Tibial artery (tissue), 4 donors: ENCODE measurements at regions not wholly inside any gene's neighbourhood (a gene's known extent, or its start where the extent isn't known, plus 50 kb on each side); places are given as distances from the start of the nearest gene placed in this dataset.

Experiments used
- DNase-seq, 2 donors: peaks; one replicate each; pipeline ENCODE4 v3.0.0-alpha.2; 2019
- H3K27ac ChIP-seq, 2 donors: fragments of 200-600 bp; sonication (generic) in 1 of 2; 1 replicate in 1 of 2; 2 replicates in 1 of 2; pipeline ENCODE4 v1.5.1; 2018 to 2019; ENCODE audit warnings: mild to moderate bottlenecking in 1 of 2
- H3K27me3 ChIP-seq, 2 donors: fragments of 200-600 bp; sonication (generic) in 1 of 2; one replicate each; pipeline versions ENCODE4 v1.5.1 to v1.6.0; 2016 to 2019
- H3K36me3 ChIP-seq, 3 donors: fragments of 200-600 bp; sonication (generic) in 2 of 3; one replicate each; pipeline ENCODE4 v1.5.1; 2016 to 2019; ENCODE audit warnings: mild to moderate bottlenecking in 2 of 3
- H3K4me1 ChIP-seq, 4 donors: fragments of 200-600 bp; sonication (generic) in 2 of 4; 1 replicate in 3 of 4; 2 replicates in 1 of 4; pipeline ENCODE4 v1.5.1; 2016 to 2019
- H3K4me3 ChIP-seq, 2 donors: fragments of 200-600 bp; sonication (generic) in 1 of 2; 1 replicate in 1 of 2; 2 replicates in 1 of 2; pipeline ENCODE4 v1.5.1; 2018 to 2019; ENCODE audit warnings: mild to moderate bottlenecking in 2 of 2
- H3K9me3 ChIP-seq, 3 donors: fragments of 200-600 bp; sonication (generic) in 1 of 3; one replicate each; pipeline ENCODE4 v1.5.1; 2016 to 2019
- CTCF ChIP-seq, 2 experiments: fragments of 200-600 bp in 1 of 2; fragments of 450-650 bp in 1 of 2; IDR thresholded peaks; one replicate each; pipeline ENCODE4 v1.5.1; 2017 to 2019; ENCODE audit warnings: antibody characterized with exemption in 2 of 2, mild to moderate bottlenecking in 1 of 2, moderate library complexity in 1 of 2
- intact Hi-C: fragments of 100-400 bp; cut with DNase I; formaldehyde crosslinking; loops from one replicate; pipeline ENCODE4 v1.15.0; 2023; ENCODE audit warnings: low total_unique reads

DNA sequence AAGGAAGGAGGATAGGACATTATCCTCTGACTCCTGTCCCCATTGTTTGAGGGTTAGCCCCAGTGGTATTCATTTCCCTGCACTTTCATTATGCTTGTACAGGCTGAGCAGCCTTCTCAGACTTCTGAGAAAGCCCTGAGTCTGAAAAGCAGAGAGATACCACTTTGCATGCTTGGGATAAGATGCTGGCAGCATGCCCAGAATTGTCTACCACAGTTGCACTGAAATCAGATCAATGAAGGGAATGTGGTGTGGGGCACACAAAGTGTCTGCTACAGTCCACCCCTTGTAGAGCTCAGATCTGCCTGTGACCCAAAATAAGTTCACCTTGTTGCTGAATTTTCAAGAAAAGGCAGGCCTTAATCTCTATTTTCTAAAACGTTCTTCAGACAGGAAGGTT lies 160.6 kb downstream of the CCT6B start:
- H3K27ac ChIP-seq = no peak overlapping the region
- no peaks in the 10 kb centered on the region for H3K4me1 ChIP-seq
- no peaks in the 10 kb centered on the region for H3K36me3 ChIP-seq
- no peak for TF ChIP-seq CTCF (IDR thresholded peaks at IDR 0.05)
- intact Hi-C loops = no loop called here
- peaks cover 0 to 2% of the 10 kb centered on the region in 2 donors for H3K27me3 ChIP-seq
- H3K9me3 ChIP-seq = no peaks in the 10 kb centered on the region
- H3K4me3 ChIP-seq = no peak overlapping the region
- no peak for DNase-seq

GRCh38 chr17:34799751-34800150 lies 161.5 kb downstream of the CCT6B start:
- peaks cover 0 to 2% of the 10 kb centered on the region in 2 donors for H3K27me3 ChIP-seq
- H3K4me1 ChIP-seq = no peaks in the 10 kb centered on the region
- no peak overlapping the region for H3K27ac ChIP-seq
- intact Hi-C loops = no loop called here
- no peaks in the 10 kb centered on the region for H3K36me3 ChIP-seq
- no peak overlapping the region for H3K4me3 ChIP-seq
- no peaks in the 10 kb centered on the region for H3K9me3 ChIP-seq
- no peak for DNase-seq
- no peak for TF ChIP-seq CTCF (IDR thresholded peaks at IDR 0.05)

DNA sequence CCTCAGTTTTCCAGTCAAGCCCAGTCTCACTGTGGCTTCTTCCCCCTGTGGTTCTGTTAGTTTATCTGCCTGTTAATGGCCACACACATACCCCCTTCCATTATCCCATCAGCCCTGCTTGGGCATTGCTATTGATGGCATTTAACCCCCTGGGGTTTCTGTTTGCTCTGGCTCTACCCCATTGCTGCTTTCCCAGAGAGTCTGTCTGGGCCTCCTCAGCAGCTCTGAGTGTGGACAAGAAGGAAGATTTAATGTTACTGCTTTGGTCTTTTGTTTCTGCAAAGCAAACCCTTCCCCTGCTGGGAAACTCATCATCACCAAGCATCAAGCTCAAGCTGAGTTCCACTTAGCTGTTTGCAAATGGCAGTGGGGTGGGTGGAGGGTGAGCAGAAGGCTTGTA lies 162.7 kb downstream of the CCT6B start:
- H3K9me3 ChIP-seq = no peaks in the 10 kb centered on the region
- DNase-seq = no peak
- H3K4me3 ChIP-seq = no peak overlapping the region
- H3K27ac ChIP-seq = no peak overlapping the region
- H3K36me3 ChIP-seq = no peaks in the 10 kb centered on the region
- peaks cover 0 to 2% of the 10 kb centered on the region in 2 donors for H3K27me3 ChIP-seq
- TF ChIP-seq CTCF (IDR thresholded peaks at IDR 0.05) = no peak
- no peaks in the 10 kb centered on the region for H3K4me1 ChIP-seq
- intact Hi-C loops = no loop called here

DNA sequence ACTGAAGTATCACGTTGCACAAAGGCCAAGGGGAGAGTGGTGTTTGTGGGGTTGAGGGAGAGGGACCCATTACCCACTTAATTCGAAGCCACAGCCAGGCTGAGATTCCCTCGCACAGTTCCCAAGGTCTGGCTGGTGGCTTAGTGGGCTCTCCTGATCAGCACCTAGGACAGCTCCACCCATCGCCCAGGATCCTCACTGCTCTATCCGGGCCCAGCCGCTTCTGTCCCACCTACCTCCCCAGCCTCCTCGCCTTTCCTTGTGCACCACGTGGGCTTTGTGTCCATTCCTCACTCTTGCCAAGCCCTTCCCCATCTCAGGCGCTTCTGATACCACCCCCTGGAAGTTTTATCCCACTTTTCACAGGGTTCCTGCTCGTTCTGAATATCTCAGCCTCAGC lies 163.5 kb downstream of the CCT6B start:
- no peak overlapping the region for H3K4me3 ChIP-seq
- peaks cover 0 to 2% of the 10 kb centered on the region in 2 donors for H3K27me3 ChIP-seq
- no peaks in the 10 kb centered on the region for H3K9me3 ChIP-seq
- no peak for TF ChIP-seq CTCF (IDR thresholded peaks at IDR 0.05)
- intact Hi-C loops = no loop called here
- no peak overlapping the region for H3K27ac ChIP-seq
- no peaks in the 10 kb centered on the region for H3K36me3 ChIP-seq
- no peak for DNase-seq
- no peaks in the 10 kb centered on the region for H3K4me1 ChIP-seq

DNA sequence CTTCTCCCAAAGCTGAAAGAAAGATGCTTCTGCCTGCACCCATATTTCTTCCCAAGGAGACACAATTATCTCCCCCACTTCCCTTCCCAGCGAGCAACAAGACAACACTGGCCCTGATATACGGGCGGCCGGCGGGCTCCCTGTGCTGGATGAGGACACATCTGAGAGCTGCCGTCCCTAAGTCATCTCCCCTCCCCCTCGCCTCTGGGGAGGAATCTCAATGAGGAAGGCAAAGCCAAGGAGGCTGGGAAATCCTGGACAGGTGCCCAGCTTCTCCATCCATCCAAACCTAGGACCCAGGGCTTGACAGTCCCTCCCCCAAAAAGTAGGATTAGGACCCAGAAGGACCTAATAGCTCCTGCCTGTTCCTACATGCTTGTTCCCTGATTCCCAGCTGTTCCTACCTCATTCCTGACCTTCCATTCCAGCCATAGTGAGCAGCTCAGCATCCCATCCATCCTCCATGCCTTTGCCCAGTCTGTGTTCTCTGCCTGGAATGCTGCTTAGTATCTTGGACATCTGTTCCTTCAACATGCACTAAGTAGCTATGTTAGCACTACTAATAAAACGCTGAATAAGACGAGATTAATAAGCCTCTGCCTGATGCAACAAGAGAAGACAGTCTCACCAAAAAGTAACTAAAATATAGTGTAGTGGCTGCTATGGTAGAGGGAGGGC lies 167.9 kb downstream of the CCT6B start:
- H3K4me3 ChIP-seq = no peak overlapping the region
- H3K36me3 ChIP-seq = no peaks in the 10 kb centered on the region
- peaks cover 0 to 2% of the 10 kb centered on the region in 2 donors for H3K27me3 ChIP-seq
- no peaks in the 10 kb centered on the region for H3K9me3 ChIP-seq
- no peak overlapping the region for H3K27ac ChIP-seq
- DNase-seq = no peak
- intact Hi-C loops = no loop called here
- TF ChIP-seq CTCF (IDR thresholded peaks at IDR 0.05) = no peak
- no peaks in the 10 kb centered on the region for H3K4me1 ChIP-seq

DNA sequence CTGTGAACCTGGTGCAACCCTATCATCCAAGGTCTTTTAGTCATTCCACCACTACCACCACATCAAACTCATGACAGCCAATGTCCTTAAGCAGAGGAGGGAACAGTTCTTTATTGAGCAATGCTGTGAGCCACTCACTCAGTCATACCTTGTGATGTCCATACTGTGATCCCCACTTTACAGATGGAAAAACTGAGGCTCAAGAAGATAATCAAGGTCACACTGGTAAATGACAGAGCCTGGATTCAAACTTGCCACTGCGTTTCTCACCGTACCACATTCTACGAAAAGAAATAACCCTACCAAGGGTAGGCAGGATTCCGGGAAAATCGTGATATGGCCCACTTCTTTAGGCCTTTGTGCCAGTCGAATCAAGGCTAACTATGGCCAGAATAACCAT lies 172.6 kb downstream of the CCT6B start:
- Histone ChIP-seq H3K27ac (no peak overlapping the region), H3K4me1 (no peaks in the 10 kb centered on the region), H3K27me3 (no peaks in the 10 kb centered on the region), H3K36me3 (no peaks in the 10 kb centered on the region), H3K9me3 (no peaks in the 10 kb centered on the region), H3K4me3 (no peak overlapping the region)
- intact Hi-C loops = no loop called here
- DNase-seq = no peak
- no peak for TF ChIP-seq CTCF (IDR thresholded peaks at IDR 0.05)
